HG02970 (cell line): ENCODE measurements at regions not wholly inside any gene's neighbourhood (a gene's known extent, or its start where the extent isn't known, plus 50 kb on each side); places are given as distances from the start of the nearest gene placed in this dataset.

ENCODE experiments used
- ATAC-seq: cut with Tn5 transposase; IDR thresholded peaks from one replicate; pipeline ENCODE4 v1.9.1; 2021; ENCODE audit warnings: mild to moderate bottlenecking, moderate library complexity, moderate number of reproducible peaks; ENCODE audit not compliant: unreplicated experiment, low FRiP score

- ATAC-seq, result no peak
These were observed 50.4 kb upstream of the WDR11 start for GRCh38 chr10:120800528-120801323.
